ENCODE measurements at regions not wholly inside any gene's neighbourhood (a gene's known extent, or its start where the extent isn't known, plus 50 kb on each side); places are given as distances from the start of the nearest gene placed in this dataset.

DNA sequence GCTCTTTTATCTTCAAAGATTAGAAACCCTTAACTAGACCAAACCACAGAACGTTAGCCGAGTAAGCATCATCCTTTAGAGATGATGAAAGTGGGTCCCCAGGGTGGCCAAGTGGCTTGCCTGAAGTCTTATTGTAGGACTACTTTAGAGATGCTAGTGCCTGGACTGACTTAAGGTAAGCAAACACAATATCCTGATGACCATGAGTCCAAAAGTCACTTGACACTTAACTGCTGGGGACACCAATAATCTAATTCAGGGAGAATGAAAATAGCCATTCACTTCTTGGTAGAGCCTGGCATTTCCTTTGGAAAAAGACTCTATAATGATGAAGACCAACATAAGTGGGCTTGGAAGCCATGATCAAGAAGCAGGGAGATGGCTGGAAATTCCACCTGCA lies 225.3 kb upstream of the IRF2BP2 start:
- Mint-ChIP-seq H3K9me3 (no peaks in the 10 kb centered on the region), H3K4me1 (ENCODE audit: low read depth) (peaks cover under 1% of the 10 kb centered on the region), H3K36me3 (ENCODE audit: low read depth) (no peaks in the 10 kb centered on the region), H3K27me3 (ENCODE audit: insufficient read depth) (peaks cover 4% of the 10 kb centered on the region), H3K27ac (no peak overlapping the region), H3K4me3 (no peak overlapping the region)
- no peak for DNase-seq
- TF ChIP-seq, protein P1, sequence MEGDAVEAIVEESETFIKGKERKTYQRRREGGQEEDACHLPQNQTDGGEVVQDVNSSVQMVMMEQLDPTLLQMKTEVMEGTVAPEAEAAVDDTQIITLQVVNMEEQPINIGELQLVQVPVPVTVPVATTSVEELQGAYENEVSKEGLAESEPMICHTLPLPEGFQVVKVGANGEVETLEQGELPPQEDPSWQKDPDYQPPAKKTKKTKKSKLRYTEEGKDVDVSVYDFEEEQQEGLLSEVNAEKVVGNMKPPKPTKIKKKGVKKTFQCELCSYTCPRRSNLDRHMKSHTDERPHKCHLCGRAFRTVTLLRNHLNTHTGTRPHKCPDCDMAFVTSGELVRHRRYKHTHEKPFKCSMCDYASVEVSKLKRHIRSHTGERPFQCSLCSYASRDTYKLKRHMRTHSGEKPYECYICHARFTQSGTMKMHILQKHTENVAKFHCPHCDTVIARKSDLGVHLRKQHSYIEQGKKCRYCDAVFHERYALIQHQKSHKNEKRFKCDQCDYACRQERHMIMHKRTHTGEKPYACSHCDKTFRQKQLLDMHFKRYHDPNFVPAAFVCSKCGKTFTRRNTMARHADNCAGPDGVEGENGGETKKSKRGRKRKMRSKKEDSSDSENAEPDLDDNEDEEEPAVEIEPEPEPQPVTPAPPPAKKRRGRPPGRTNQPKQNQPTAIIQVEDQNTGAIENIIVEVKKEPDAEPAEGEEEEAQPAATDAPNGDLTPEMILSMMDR (IDR thresholded peaks at IDR 0.05) = no peak

- Mint-ChIP-seq H3K4me1 (ENCODE audit: low read depth) (no peaks in the 10 kb centered on the region; the same call in 1 of the 2 replicates), H3K36me3 (ENCODE audit: low read depth) (no peaks in the 10 kb centered on the region; the same call in 1 of the 2 replicates), H3K27me3 (ENCODE audit: insufficient read depth) (peaks cover 17% of the 10 kb centered on the region), H3K9me3 (no peaks in the 10 kb centered on the region), H3K27ac (no peak overlapping the region), H3K4me3 (no peak overlapping the region)
- DNase-seq = no peak
- TF ChIP-seq, protein P1 (IDR thresholded peaks at IDR 0.05) = no peak
These were observed 223.7 kb upstream of the IRF2BP2 start for GRCh38 chr1:234833646-234834045.

DNA sequence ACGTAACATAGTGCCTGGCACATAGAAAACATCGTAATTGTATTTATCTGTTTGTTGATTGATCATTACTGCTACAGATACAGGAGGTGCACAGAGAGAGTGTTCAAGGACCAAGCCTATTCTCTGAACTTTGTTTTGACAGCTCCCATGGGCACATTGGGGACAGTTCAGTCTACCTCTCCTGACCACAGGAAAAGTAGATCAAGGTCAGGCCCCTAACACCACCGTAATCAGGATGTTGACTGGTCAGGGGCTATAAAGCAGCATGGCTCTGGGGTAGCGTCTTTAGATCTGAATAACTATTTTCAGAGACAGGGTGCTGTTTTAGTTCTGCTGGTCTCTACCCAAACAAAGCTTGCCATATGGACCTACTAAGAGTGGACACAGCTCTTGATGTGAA lies 223.1 kb upstream of the IRF2BP2 start:
- DNase-seq = no peak
- peaks cover 22% of the 10 kb centered on the region for H3K27me3 Mint-ChIP-seq (ENCODE audit: insufficient read depth)
- no peaks in the 10 kb centered on the region; the same call in 1 of the 2 replicates for H3K36me3 Mint-ChIP-seq (ENCODE audit: low read depth)
- H3K4me3 Mint-ChIP-seq = no peak overlapping the region
- H3K27ac Mint-ChIP-seq = no peak overlapping the region
- TF ChIP-seq, protein P1 (IDR thresholded peaks at IDR 0.05) = no peak
- H3K9me3 Mint-ChIP-seq = no peaks in the 10 kb centered on the region
- H3K4me1 Mint-ChIP-seq (ENCODE audit: low read depth) = no peaks in the 10 kb centered on the region; the same call in 1 of the 2 replicates

- DNase-seq = no peak
- Mint-ChIP-seq H3K4me1 (ENCODE audit: low read depth) (no peaks in the 10 kb centered on the region), H3K9me3 (no peaks in the 10 kb centered on the region), H3K27me3 (ENCODE audit: insufficient read depth) (peaks cover 40% of the 10 kb centered on the region), H3K27ac (no peak overlapping the region), H3K4me3 (no peak overlapping the region), H3K36me3 (ENCODE audit: low read depth) (no peaks in the 10 kb centered on the region; the same call in 1 of the 2 replicates)
- TF ChIP-seq, protein P1 (IDR thresholded peaks at IDR 0.05) = no peak
These were observed 217.7 kb upstream of the IRF2BP2 start for GRCh38 chr1:234827656-234828055.

- H3K4me1 Mint-ChIP-seq (ENCODE audit: low read depth) = no peaks in the 10 kb centered on the region
- no peak overlapping the region for H3K27ac Mint-ChIP-seq
- DNase-seq = no peak
- no peaks in the 10 kb centered on the region; the same call in 1 of the 2 replicates for H3K36me3 Mint-ChIP-seq (ENCODE audit: low read depth)
- H3K4me3 Mint-ChIP-seq = no peak overlapping the region
- TF ChIP-seq, protein P1 (IDR thresholded peaks at IDR 0.05) = no peak
- no peaks in the 10 kb centered on the region for H3K9me3 Mint-ChIP-seq
- H3K27me3 Mint-ChIP-seq (ENCODE audit: insufficient read depth) = peaks cover 40% of the 10 kb centered on the region
These were observed 217.2 kb upstream of the IRF2BP2 start for GRCh38 chr1:234827181-234827580.

GRCh38 chr1:234826352-234826751 lies 216.4 kb upstream of the IRF2BP2 start:
- Mint-ChIP-seq H3K36me3 (ENCODE audit: low read depth) (no peaks in the 10 kb centered on the region; the same call in 1 of the 2 replicates), H3K4me1 (ENCODE audit: low read depth) (no peaks in the 10 kb centered on the region), H3K27me3 (ENCODE audit: insufficient read depth) (peaks cover 40% of the 10 kb centered on the region), H3K9me3 (no peaks in the 10 kb centered on the region), H3K27ac (no peak overlapping the region), H3K4me3 (no peak overlapping the region)
- TF ChIP-seq, protein P1 (IDR thresholded peaks at IDR 0.05) = no peak
- no peak for DNase-seq
